Tibial nerve (tissue), 4 donors: ENCODE measurements at regions not wholly inside any gene's neighbourhood (a gene's known extent, or its start where the extent isn't known, plus 50 kb on each side); places are given as distances from the start of the nearest gene placed in this dataset.

Experiments used
- EP300 ChIP-seq, 2 donors: sonication (generic); formaldehyde crosslinking; IDR thresholded peaks; one replicate each; pipeline ENCODE4 v1.6.1; 2017; ENCODE audit warnings: antibody characterized with exemption in 2 of 2, mild to moderate bottlenecking in 1 of 2
- POLR2A ChIP-seq, 2 donors: fragments of 450-650 bp; IDR thresholded peaks; one replicate each; pipeline ENCODE4 v1.6.1; 2017; ENCODE audit warnings: antibody characterized with exemption in 2 of 2, mild to moderate bottlenecking in 2 of 2, moderate library complexity in 2 of 2
- TF ChIP-seq, protein P1 (sequence below), 5 experiments: fragments of 200-600 bp in 3 of 5; fragments of 450-650 bp in 2 of 5; sonication (generic) in 3 of 5; IDR thresholded peaks; one replicate each; pipeline ENCODE4 v1.5.1; 2016 to 2019; ENCODE audit warnings: antibody characterized with exemption in 5 of 5, mild to moderate bottlenecking in 3 of 5, moderate library complexity in 2 of 5

- TF ChIP-seq, protein P1, sequence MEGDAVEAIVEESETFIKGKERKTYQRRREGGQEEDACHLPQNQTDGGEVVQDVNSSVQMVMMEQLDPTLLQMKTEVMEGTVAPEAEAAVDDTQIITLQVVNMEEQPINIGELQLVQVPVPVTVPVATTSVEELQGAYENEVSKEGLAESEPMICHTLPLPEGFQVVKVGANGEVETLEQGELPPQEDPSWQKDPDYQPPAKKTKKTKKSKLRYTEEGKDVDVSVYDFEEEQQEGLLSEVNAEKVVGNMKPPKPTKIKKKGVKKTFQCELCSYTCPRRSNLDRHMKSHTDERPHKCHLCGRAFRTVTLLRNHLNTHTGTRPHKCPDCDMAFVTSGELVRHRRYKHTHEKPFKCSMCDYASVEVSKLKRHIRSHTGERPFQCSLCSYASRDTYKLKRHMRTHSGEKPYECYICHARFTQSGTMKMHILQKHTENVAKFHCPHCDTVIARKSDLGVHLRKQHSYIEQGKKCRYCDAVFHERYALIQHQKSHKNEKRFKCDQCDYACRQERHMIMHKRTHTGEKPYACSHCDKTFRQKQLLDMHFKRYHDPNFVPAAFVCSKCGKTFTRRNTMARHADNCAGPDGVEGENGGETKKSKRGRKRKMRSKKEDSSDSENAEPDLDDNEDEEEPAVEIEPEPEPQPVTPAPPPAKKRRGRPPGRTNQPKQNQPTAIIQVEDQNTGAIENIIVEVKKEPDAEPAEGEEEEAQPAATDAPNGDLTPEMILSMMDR (IDR thresholded peaks at IDR 0.05) = peak; percentile 39 to 62 (median 51)
- TF ChIP-seq POLR2A (IDR thresholded peaks at IDR 0.05) = no peak
- no peak for TF ChIP-seq EP300 (IDR thresholded peaks at IDR 0.05)
Measured at GRCh38 chr4:9703391-9703790, 78.0 kb upstream of the DRD5 start.
